Psoas muscle (tissue), 7 donors: ENCODE measurements at regions not wholly inside any gene's neighbourhood (a gene's known extent, or its start where the extent isn't known, plus 50 kb on each side); places are given as distances from the start of the nearest gene placed in this dataset.

Experiments
- ATAC-seq, 4 donors: fragments of 200-7000 bp; cut with Tn5 transposase; one replicate each; pipeline ENCODE4 v1.9.1; 2020; ENCODE audit warnings: moderate library complexity in 3 of 4, mild to moderate bottlenecking in 2 of 4
- DNase-seq, 2 donors: peaks; one replicate each; pipeline ENCODE4 v3.0.0-alpha.2; 2020
- H3K27ac ChIP-seq: fragments of 200-600 bp; one replicate; pipeline ENCODE4 v1.8.0; 2022
- H3K27me3 ChIP-seq, 3 donors: fragments of 200-600 bp in 1 of 3; one replicate each; pipeline versions ENCODE4 v1.6.1 to v1.8.0; 2013 to 2022; ENCODE audit warnings: low read length in 2 of 3, mild to moderate bottlenecking in 2 of 3, moderate library complexity in 1 of 3; ENCODE audit not compliant: insufficient read depth in 3 of 3
- H3K36me3 ChIP-seq, 2 donors: fragments of 200-600 bp in 1 of 2; one replicate each; pipeline versions ENCODE4 v1.6.1 to v1.8.0; 2013 to 2022; ENCODE audit warnings: low read depth in 1 of 2, mild to moderate bottlenecking in 1 of 2, moderate library complexity in 1 of 2; ENCODE audit not compliant: insufficient read depth in 1 of 2
- H3K4me1 ChIP-seq: fragments of 200-600 bp; one replicate; pipeline ENCODE4 v1.8.0; 2022
- H3K4me3 ChIP-seq: fragments of 200-600 bp; one replicate; pipeline ENCODE4 v1.8.0; 2022; ENCODE audit warnings: mild to moderate bottlenecking
- H3K9me3 ChIP-seq: fragments of 200-600 bp; one replicate; pipeline ENCODE4 v1.8.0; 2022
- CTCF ChIP-seq: fragments of 200-600 bp; IDR thresholded peaks from one replicate; pipeline ENCODE4 v1.8.0; 2022; ENCODE audit warnings: antibody characterized with exemption
- WGBS, 3 donors: extraction: QIAGEN DNeasy Blood & Tissue Kit; methylation state at CpG; one replicate each; pipeline versions ENCODE4 v1.1.6 to v1.1.7; 2013; 5-methylcytosine and 5-hydroxymethylcytosine counted together
- intact Hi-C, 2 donors: fragments of 100-400 bp; cut with DNase I; formaldehyde crosslinking; loops; one replicate each; pipeline versions ENCODE4 v1.11.0 to v1.14.2; 2022
- donor health status: healthy with polysubstance abuse.
- donor health status: DM: no; HTN: no; CAD: no; lungs with moderate emphysema.
- donor health status: Bipolar disorder and iron deficiency.
- donor health status: healthy.
- donor health status: DM: yes; HTN: yes; CAD: no.
- donor health status: DM: no; HTN: no; CAD: no.
- donor health status: DM: yes; HTN: yes; CAD: no.

DNA sequence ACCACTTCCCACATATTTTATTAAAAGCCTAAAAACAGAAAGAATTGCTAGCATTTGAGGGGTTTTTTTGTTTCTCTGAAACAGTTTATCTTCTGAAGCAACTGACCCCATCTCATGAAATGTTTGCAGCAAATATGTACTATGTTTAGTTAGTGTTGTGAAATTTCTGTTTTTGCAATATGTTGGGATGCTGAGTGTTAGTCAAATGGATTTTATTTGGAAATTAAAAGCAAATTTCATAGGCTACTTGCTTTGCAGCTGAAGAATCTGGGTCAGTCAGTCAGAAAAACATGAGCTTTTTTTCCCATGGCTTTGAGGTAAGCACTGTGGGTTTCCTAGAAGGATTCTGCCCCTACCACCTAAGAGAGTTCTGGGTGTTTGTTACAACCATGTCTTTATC lies 184.9 kb upstream of the DKK2 start:
- no peaks in the 10 kb centered on the region for H3K4me1 ChIP-seq
- H3K36me3 ChIP-seq = no peaks in the 10 kb centered on the region
- no peaks in the 10 kb centered on the region for H3K9me3 ChIP-seq
- H3K27me3 ChIP-seq = no peaks in the 10 kb centered on the region
- no peak for ATAC-seq
- H3K27ac ChIP-seq = no peak overlapping the region
- H3K4me3 ChIP-seq = no peak overlapping the region
- DNase-seq = no peak
- intact Hi-C loops = no loop called here
- TF ChIP-seq CTCF = no peak

GRCh38 chr4:107219681-107220080 lies 183.6 kb upstream of the DKK2 start:
- no peak overlapping the region for H3K4me3 ChIP-seq
- H3K9me3 ChIP-seq = no peaks in the 10 kb centered on the region
- H3K4me1 ChIP-seq = no peaks in the 10 kb centered on the region
- 74 to 83% (median 77%) methylated on average over 1 of the region's 1 CpG for WGBS, 3 donors
- ATAC-seq (no peak), DNase-seq (no peak)
- no peak for TF ChIP-seq CTCF
- H3K27me3 ChIP-seq = no peaks in the 10 kb centered on the region
- H3K27ac ChIP-seq = no peak overlapping the region
- H3K36me3 ChIP-seq = no peaks in the 10 kb centered on the region
- intact Hi-C loops = no loop called here

DNA sequence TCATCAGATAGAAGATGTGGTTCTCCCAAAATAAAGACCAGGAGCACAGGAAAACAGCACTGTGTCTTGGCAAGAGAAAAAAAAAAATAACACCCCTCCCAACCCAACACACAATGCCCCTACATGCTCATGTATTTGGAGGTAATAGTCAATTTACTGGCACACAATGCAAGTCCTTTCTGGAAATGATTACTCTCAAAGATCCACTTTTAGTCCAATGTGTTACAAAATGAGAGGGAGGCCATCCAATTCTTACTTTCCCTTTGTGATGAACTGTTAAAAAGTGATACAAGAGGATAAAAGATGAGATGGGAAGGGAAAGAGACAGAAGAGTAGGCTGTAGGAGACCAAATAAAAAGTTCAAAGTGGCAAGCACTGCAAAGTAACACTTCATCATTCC lies 180.3 kb upstream of the DKK2 start:
- no peak overlapping the region for H3K4me3 ChIP-seq
- no peaks in the 10 kb centered on the region for H3K4me1 ChIP-seq
- DNase-seq = no peak
- H3K9me3 ChIP-seq = no peaks in the 10 kb centered on the region
- TF ChIP-seq CTCF = no peak
- H3K36me3 ChIP-seq = no peaks in the 10 kb centered on the region
- intact Hi-C loops = no loop called here
- H3K27ac ChIP-seq = no peak overlapping the region
- no peaks in the 10 kb centered on the region for H3K27me3 ChIP-seq
- ATAC-seq = no peak

GRCh38 chr4:107215222-107215621 lies 179.1 kb upstream of the DKK2 start:
- ATAC-seq (no peak), DNase-seq (no peak)
- Histone ChIP-seq H3K36me3 (no peaks in the 10 kb centered on the region), H3K4me3 (no peak overlapping the region), H3K27me3 (no peaks in the 10 kb centered on the region), H3K27ac (no peak overlapping the region), H3K9me3 (no peaks in the 10 kb centered on the region), H3K4me1 (no peaks in the 10 kb centered on the region)
- intact Hi-C loops = no loop called here
- no peak for TF ChIP-seq CTCF
- 93 to 97% (median 93%) methylated on average over 1 of the region's 1 CpG for WGBS, 3 donors

DNA sequence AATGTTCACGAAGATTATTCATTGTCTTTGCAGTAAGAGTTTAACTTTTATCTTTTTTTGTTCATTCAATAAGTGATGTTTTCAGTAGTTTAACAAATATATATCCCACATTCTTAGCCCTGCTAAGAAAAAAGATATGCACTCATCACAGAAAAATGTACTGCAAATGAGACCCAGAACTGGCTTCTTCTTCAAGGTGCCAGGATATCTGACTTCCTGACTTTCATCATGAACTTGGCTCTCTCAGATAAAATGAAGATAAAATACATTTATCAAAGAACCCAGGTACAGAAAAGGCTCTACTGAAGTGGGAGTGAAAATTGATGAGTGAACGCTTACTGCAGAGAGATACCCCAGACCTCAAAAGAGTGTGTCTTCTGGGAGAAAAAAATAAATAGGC lies 177.8 kb upstream of the DKK2 start:
- intact Hi-C loops = no loop called here
- H3K27me3 ChIP-seq = no peaks in the 10 kb centered on the region
- H3K4me3 ChIP-seq = no peak overlapping the region
- no peaks in the 10 kb centered on the region for H3K4me1 ChIP-seq
- H3K9me3 ChIP-seq = no peaks in the 10 kb centered on the region
- 88 to 95% (median 92%) methylated on average over 2 of the region's 2 CpGs for WGBS, 3 donors
- DNase-seq (no peak), ATAC-seq (no peak)
- TF ChIP-seq CTCF = no peak
- no peaks in the 10 kb centered on the region for H3K36me3 ChIP-seq
- no peak overlapping the region for H3K27ac ChIP-seq
